ENCODE measurements at regions not wholly inside any gene's neighbourhood (a gene's known extent, or its start where the extent isn't known, plus 50 kb on each side); places are given as distances from the start of the nearest gene placed in this dataset.

DNA sequence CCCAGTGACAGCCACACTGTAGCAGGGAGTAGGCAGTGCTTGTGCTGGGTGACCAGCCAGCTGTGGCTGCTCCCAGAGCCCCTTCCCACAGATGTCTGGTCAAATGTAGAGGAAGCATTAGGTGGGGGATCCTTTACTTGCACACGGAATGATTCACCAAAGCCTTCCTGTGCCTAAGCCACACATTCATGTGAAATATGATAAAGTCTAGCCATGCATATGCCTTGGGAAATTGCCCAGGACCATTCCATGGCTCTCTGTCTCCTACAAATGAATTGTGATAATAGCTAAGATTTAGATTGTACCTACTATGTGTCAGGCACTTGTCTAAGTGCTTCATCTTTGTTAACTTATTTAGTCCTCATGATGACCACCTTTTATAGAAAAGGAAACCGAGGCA is 217.5 kb upstream of the E2F8 start:
- H3K36me3 ChIP-seq (ENCODE audit: control insufficient read depth, insufficient read depth, low read length) = no peaks in the 10 kb centered on the region
- Mint-ChIP-seq H3K36me3 (ENCODE audit: insufficient read depth, unreplicated experiment) (no peaks in the 10 kb centered on the region), H3K4me3 (ENCODE audit: unreplicated experiment) (no peak overlapping the region), H3K27ac (ENCODE audit: unreplicated experiment) (no peak overlapping the region), H3K27me3 (ENCODE audit: insufficient read depth, unreplicated experiment) (no peaks in the 10 kb centered on the region), H3K9me3 (ENCODE audit: unreplicated experiment) (no peaks in the 10 kb centered on the region), H3K4me1 (ENCODE audit: low read depth, unreplicated experiment) (no peaks in the 10 kb centered on the region)
- H3K9me3 ChIP-seq = no peaks in the 10 kb centered on the region
- no peak for DNase-seq
- intact Hi-C loops (cut with micrococcal nuclease; ENCODE audit: unreplicated experiment) = no loop called here
- H3K4me3 ChIP-seq (ENCODE audit: low read depth, low read length) = no peak overlapping the region
- no peaks in the 10 kb centered on the region for H3K4me1 ChIP-seq
- POLR2A ChIA-PET = no interaction called here
- H3K27me3 ChIP-seq (replicated peaks; ENCODE audit: control insufficient read depth, insufficient read depth, low read length) = no peaks in the 10 kb centered on the region
- CTCF ChIA-PET = no interaction called here
- BruUV-seq (replicated peaks) = no TSS peak
- TF ChIP-seq, protein P1, sequence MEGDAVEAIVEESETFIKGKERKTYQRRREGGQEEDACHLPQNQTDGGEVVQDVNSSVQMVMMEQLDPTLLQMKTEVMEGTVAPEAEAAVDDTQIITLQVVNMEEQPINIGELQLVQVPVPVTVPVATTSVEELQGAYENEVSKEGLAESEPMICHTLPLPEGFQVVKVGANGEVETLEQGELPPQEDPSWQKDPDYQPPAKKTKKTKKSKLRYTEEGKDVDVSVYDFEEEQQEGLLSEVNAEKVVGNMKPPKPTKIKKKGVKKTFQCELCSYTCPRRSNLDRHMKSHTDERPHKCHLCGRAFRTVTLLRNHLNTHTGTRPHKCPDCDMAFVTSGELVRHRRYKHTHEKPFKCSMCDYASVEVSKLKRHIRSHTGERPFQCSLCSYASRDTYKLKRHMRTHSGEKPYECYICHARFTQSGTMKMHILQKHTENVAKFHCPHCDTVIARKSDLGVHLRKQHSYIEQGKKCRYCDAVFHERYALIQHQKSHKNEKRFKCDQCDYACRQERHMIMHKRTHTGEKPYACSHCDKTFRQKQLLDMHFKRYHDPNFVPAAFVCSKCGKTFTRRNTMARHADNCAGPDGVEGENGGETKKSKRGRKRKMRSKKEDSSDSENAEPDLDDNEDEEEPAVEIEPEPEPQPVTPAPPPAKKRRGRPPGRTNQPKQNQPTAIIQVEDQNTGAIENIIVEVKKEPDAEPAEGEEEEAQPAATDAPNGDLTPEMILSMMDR (IDR thresholded peaks at IDR 0.05; ENCODE audit: insufficient read depth in 1 of 2, low read depth in 1 of 2, low read length in 1 of 2, severe bottlenecking in 1 of 2, unreplicated experiment in 1 of 2) = no peak

GRCh38 chr11:19455731-19456130 is 215.0 kb upstream of the E2F8 start:
- no peak overlapping the region for H3K4me3 ChIP-seq (ENCODE audit: low read depth, low read length)
- Mint-ChIP-seq H3K9me3 (ENCODE audit: unreplicated experiment) (no peaks in the 10 kb centered on the region), H3K4me3 (ENCODE audit: unreplicated experiment) (no peak overlapping the region), H3K36me3 (ENCODE audit: insufficient read depth, unreplicated experiment) (no peaks in the 10 kb centered on the region), H3K4me1 (ENCODE audit: low read depth, unreplicated experiment) (no peaks in the 10 kb centered on the region), H3K27me3 (ENCODE audit: insufficient read depth, unreplicated experiment) (no peaks in the 10 kb centered on the region), H3K27ac (ENCODE audit: unreplicated experiment) (no peak overlapping the region)
- ChIA-PET POLR2A (no interaction called here), CTCF (no interaction called here)
- no peaks in the 10 kb centered on the region for H3K36me3 ChIP-seq (ENCODE audit: control insufficient read depth, insufficient read depth, low read length)
- no TSS peak for BruUV-seq (replicated peaks)
- H3K9me3 ChIP-seq = no peaks in the 10 kb centered on the region
- DNase-seq = no peak
- TF ChIP-seq, protein P1 (IDR thresholded peaks at IDR 0.05; ENCODE audit: insufficient read depth in 1 of 2, low read depth in 1 of 2, low read length in 1 of 2, severe bottlenecking in 1 of 2, unreplicated experiment in 1 of 2) = no peak
- intact Hi-C loops (cut with micrococcal nuclease; ENCODE audit: unreplicated experiment) = no loop called here
- H3K27me3 ChIP-seq (replicated peaks; ENCODE audit: control insufficient read depth, insufficient read depth, low read length) = no peaks in the 10 kb centered on the region
- H3K4me1 ChIP-seq = no peaks in the 10 kb centered on the region

DNA sequence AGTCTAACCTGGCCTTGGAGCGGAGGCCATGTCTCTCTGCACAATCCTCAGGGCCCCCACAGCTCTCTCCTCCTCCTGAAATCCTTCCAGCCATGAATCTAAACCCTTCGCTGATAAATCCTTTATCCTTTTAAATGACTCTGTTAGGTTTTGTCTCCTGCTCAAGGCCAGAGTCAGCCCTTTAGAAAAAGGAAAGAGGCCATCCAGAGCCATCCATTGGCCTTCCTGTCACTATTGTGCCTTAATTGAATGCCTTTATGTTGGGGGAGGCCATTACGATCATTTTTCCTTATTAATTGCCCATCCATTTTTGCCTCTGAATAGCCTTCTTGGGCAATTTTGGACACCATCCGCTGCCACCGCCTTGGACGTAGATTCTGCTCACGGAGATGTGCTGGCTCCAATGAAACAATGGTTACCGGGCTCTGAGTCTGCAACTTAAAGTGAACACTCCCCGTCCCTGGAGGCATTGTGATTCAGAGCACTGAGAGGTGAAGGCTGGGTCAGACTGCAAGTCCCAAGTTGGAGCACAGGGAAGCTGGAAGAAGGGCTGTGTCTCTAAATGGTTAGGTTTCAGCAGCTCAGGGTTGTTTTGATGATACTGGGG is 213.0 kb upstream of the E2F8 start:
- H3K9me3 Mint-ChIP-seq (ENCODE audit: unreplicated experiment) = no peaks in the 10 kb centered on the region
- ChIA-PET POLR2A (no interaction called here), CTCF (no interaction called here)
- no peaks in the 10 kb centered on the region for H3K4me1 Mint-ChIP-seq (ENCODE audit: low read depth, unreplicated experiment)
- intact Hi-C loops (cut with micrococcal nuclease; ENCODE audit: unreplicated experiment) = no loop called here
- no peak overlapping the region for H3K27ac Mint-ChIP-seq (ENCODE audit: unreplicated experiment)
- no peaks in the 10 kb centered on the region for H3K27me3 Mint-ChIP-seq (ENCODE audit: insufficient read depth, unreplicated experiment)
- Histone ChIP-seq H3K36me3 (ENCODE audit: control insufficient read depth, insufficient read depth, low read length) (no peaks in the 10 kb centered on the region), H3K27me3 (replicated peaks; ENCODE audit: control insufficient read depth, insufficient read depth, low read length) (no peaks in the 10 kb centered on the region), H3K4me3 (ENCODE audit: low read depth, low read length) (no peak overlapping the region), H3K4me1 (no peaks in the 10 kb centered on the region), H3K9me3 (no peaks in the 10 kb centered on the region)
- no peaks in the 10 kb centered on the region for H3K36me3 Mint-ChIP-seq (ENCODE audit: insufficient read depth, unreplicated experiment)
- H3K4me3 Mint-ChIP-seq (ENCODE audit: unreplicated experiment) = no peak overlapping the region
- no TSS peak for BruUV-seq (replicated peaks)
- no peak for DNase-seq
- TF ChIP-seq, protein P1 (IDR thresholded peaks at IDR 0.05; ENCODE audit: insufficient read depth in 1 of 2, low read depth in 1 of 2, low read length in 1 of 2, severe bottlenecking in 1 of 2, unreplicated experiment in 1 of 2) = no peak

Data from Caco-2 (cell line).